SK-N-SH treated with all-trans-retinoic acid at 6 μM for 48 hours (cell line): ENCODE measurements at regions not wholly inside any gene's neighbourhood (a gene's known extent, or its start where the extent isn't known, plus 50 kb on each side); places are given as distances from the start of the nearest gene placed in this dataset.

Source experiments
- SNAI2 ChIP-seq: fragments of 250-450 bp; sonication (Bioruptor Pico); IDR thresholded peaks from 2 replicates; pipeline ENCODE4 v1.5.0; 2020; ENCODE audit warnings: mild to moderate bottlenecking, moderate library complexity
- ZFP3 ChIP-seq: fragments of 250-450 bp; sonication (Bioruptor Pico); IDR thresholded peaks from 2 replicates; pipeline ENCODE4 v1.5.0; 2020; ENCODE audit warnings: mild to moderate bottlenecking, moderate library complexity
- TF ChIP-seq, protein P1 (sequence below): fragments of 250-450 bp; sonication (Bioruptor Pico); IDR thresholded peaks from 2 replicates; pipeline ENCODE4 v1.5.1; 2020; ENCODE audit warnings: low read depth, mild to moderate bottlenecking, moderate library complexity

DNA sequence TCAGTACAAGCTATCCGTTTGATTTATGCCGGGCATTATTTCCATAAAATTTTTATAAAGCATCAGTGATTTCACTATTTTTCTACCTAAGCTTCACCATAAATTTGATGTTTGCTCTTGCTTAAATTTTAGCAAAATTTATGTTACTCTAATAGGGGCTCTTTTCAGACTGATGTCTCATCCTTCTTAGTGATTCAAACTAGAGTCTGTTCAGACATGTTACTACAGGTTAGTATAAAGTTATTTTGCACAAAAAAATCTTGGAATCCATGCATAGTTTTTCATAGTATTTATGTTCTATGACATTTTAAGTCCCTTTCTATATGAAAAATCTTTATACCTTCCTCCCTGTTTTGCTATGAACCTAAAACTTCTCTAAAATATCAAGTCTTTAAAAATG is 1151.9 kb downstream of the SLITRK5 start:
- no peak for TF ChIP-seq SNAI2 (CRISPR knock-in tag)
- TF ChIP-seq, protein P1, sequence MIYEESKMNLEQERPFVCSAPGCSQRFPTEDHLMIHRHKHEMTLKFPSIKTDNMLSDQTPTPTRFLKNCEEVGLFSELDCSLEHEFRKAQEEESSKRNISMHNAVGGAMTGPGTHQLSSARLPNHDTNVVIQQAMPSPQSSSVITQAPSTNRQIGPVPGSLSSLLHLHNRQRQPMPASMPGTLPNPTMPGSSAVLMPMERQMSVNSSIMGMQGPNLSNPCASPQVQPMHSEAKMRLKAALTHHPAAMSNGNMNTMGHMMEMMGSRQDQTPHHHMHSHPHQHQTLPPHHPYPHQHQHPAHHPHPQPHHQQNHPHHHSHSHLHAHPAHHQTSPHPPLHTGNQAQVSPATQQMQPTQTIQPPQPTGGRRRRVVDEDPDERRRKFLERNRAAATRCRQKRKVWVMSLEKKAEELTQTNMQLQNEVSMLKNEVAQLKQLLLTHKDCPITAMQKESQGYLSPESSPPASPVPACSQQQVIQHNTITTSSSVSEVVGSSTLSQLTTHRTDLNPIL (CRISPR knock-in tag): no peak
- no peak for TF ChIP-seq ZFP3 (CRISPR knock-in tag)
